B cell (primary cell): ENCODE measurements at regions not wholly inside any gene's neighbourhood (a gene's known extent, or its start where the extent isn't known, plus 50 kb on each side); places are given as distances from the start of the nearest gene placed in this dataset.

Experiments used
- ATAC-seq: fragments of 200-7000 bp; cut with Tn5 transposase; one replicate; pipeline ENCODE4 v1.10.0; 2021; ENCODE audit warnings: low read depth, mild to moderate bottlenecking, moderate number of reproducible peaks, moderate library complexity
- CTCF ChIA-PET: fragments of 350-600 bp; sonication (Branson Sonifier 250); formaldehyde crosslinking; loops from one replicate; lab custom pipeline; 2021; ENCODE audit warnings: antibody characterized with exemption, inconsistent platforms; lab: Charles Lee
- POLR2A ChIA-PET: fragments of 350-600 bp; sonication (Branson Sonifier 250); formaldehyde crosslinking; loops from one replicate; lab custom pipeline; 2021; ENCODE audit warnings: antibody characterized with exemption; lab: Charles Lee
- DNase-seq: peaks from one replicate; pipeline ENCODE4 v3.0.0; 2013
- H2AFZ ChIP-seq: 2 replicates; pipeline ENCODE4 v1.6.1; 2012; ENCODE audit warnings: mild to moderate bottlenecking, low read depth, low read length; ENCODE audit not compliant: insufficient read depth, poor library complexity, severe bottlenecking
- H3K27ac ChIP-seq, 2 donors: 1 replicate in 1 of 2; 2 replicates in 1 of 2; pipeline ENCODE4 v1.5.1; 2012 to 2013; ENCODE audit warnings: low read length in 2 of 2, mild to moderate bottlenecking in 2 of 2, moderate library complexity in 1 of 2
- H3K27me3 ChIP-seq, 4 experiments: fragments of 200-600 bp in 1 of 4; sonication (generic) in 1 of 4; replicated peaks in 1 of 4; 1 replicate in 2 of 4; 2 replicates in 2 of 4; pipeline versions ENCODE4 v1.6.1 to v1.7.0; 2013 to 2016; ENCODE audit warnings: low read length in 3 of 4, mild to moderate bottlenecking in 2 of 4, mixed read lengths in 1 of 4, moderate library complexity in 1 of 4; ENCODE audit not compliant: insufficient read depth in 4 of 4, control insufficient read depth in 3 of 4; ENCODE audit errors: control extremely low read depth in 1 of 4
- H3K36me3 ChIP-seq, 2 experiments: replicated peaks in 1 of 2; 1 replicate in 1 of 2; 2 replicates in 1 of 2; pipeline versions ENCODE4 v1.6.1 to v1.7.1; 2013; ENCODE audit warnings: low read length in 1 of 2; ENCODE audit not compliant: insufficient read depth in 2 of 2, control insufficient read depth in 1 of 2; ENCODE audit errors: control extremely low read depth in 1 of 2, extremely low read depth in 1 of 2
- H3K4me1 ChIP-seq, 2 donors: fragments of 200-600 bp in 1 of 2; sonication (generic) in 1 of 2; 1 replicate in 1 of 2; 2 replicates in 1 of 2; pipeline versions ENCODE4 v1.5.1 to v1.6.1; 2013 to 2017; ENCODE audit warnings: low read length in 2 of 2; ENCODE audit not compliant: control insufficient read depth in 2 of 2, insufficient read depth in 2 of 2
- H3K4me2 ChIP-seq: replicated peaks from 2 replicates; pipeline ENCODE3; 2012; ENCODE audit warnings: mild to moderate bottlenecking, low read depth, low read length; ENCODE audit not compliant: poor library complexity, severe bottlenecking
- H3K4me3 ChIP-seq, 5 experiments: fragments of 200-600 bp in 1 of 5; sonication (generic) in 1 of 5; 1 replicate in 3 of 5; 2 replicates in 2 of 5; pipeline versions ENCODE4 v1.5.1 to v1.7.0; 2011 to 2016; ENCODE audit warnings: low read length in 4 of 5, mild to moderate bottlenecking in 4 of 5, low read depth in 2 of 5, control low read depth in 1 of 5, moderate library complexity in 1 of 5; ENCODE audit not compliant: insufficient read depth in 1 of 5; ENCODE audit errors: control extremely low read depth in 1 of 5, extremely low read depth in 1 of 5
- H3K79me2 ChIP-seq: fragments of 200-600 bp; sonication (generic); one replicate; pipeline ENCODE4 v1.6.0; 2016; ENCODE audit warnings: low read length; ENCODE audit not compliant: control insufficient read depth, insufficient read depth
- H3K9ac ChIP-seq: fragments of 200-600 bp; sonication (generic); 2 replicates; pipeline ENCODE4 v1.6.1; 2017; ENCODE audit warnings: mild to moderate bottlenecking, low read length, moderate library complexity
- H3K9me3 ChIP-seq, 3 donors: one replicate each; pipeline versions ENCODE4 v1.6.1 to v1.7.1; 2013; ENCODE audit warnings: low read length in 2 of 3; ENCODE audit not compliant: control insufficient read depth in 2 of 3, insufficient read depth in 1 of 3; ENCODE audit errors: control extremely low read depth in 1 of 3
- H4K20me1 ChIP-seq: 2 replicates; pipeline ENCODE4 v1.6.0; 2012; ENCODE audit warnings: mild to moderate bottlenecking, low read length; ENCODE audit not compliant: insufficient read depth, control insufficient read depth, poor library complexity, severe bottlenecking
- H3K27ac Mint-ChIP-seq: one replicate; pipeline ENCODE4 v1.8.0; 2021; ENCODE audit warnings: mixed read lengths
- H3K27me3 Mint-ChIP-seq: one replicate; pipeline ENCODE4 v1.8.0; 2021; ENCODE audit warnings: mixed read lengths
- H3K4me1 Mint-ChIP-seq: one replicate; pipeline ENCODE4 v1.8.0; 2021; ENCODE audit warnings: mixed read lengths
- H3K4me3 Mint-ChIP-seq: one replicate; pipeline ENCODE4 v1.8.0; 2021; ENCODE audit warnings: mixed read lengths
- H3K9me3 Mint-ChIP-seq: one replicate; pipeline ENCODE4 v1.8.0; 2022; ENCODE audit warnings: mixed read lengths; ENCODE audit not compliant: insufficient read depth
- CTCF ChIP-seq: fragments of 200-600 bp; IDR thresholded peaks from one replicate; pipeline ENCODE4 v1.8.0; 2022; ENCODE audit warnings: antibody characterized with exemption, mild to moderate bottlenecking
- EZH2 ChIP-seq: IDR thresholded peaks from 2 replicates; pipeline ENCODE4 v1.6.1; 2012; ENCODE audit warnings: borderline replicate concordance, low read depth, mild to moderate bottlenecking, moderate library complexity, low read length; ENCODE audit not compliant: insufficient read depth, poor library complexity, severe bottlenecking
- WGBS: methylation state at CpG from one replicate; pipeline ENCODE4 v1.1.5; 2013; ENCODE audit warnings: missing lambda C conversion rate; ENCODE audit not compliant: insufficient coverage; 5-methylcytosine and 5-hydroxymethylcytosine counted together
- intact Hi-C: fragments of 100-400 bp; cut with micrococcal nuclease; formaldehyde crosslinking; loops from one replicate; pipeline ENCODE4 v1.10.0; 2022

- DNase-seq (no peak), ATAC-seq (no peak)
- Histone ChIP-seq H3K27ac (no peak overlapping the region), H3K4me1 (no peaks in the 10 kb centered on the region), H3K4me3 (no peak overlapping the region), H2AFZ (no peak overlapping the region), H3K9me3 (no peaks in the 10 kb centered on the region), H3K36me3 (no peaks in the 10 kb centered on the region), H3K4me2 (no peak overlapping the region), H3K79me2 (no peaks in the 10 kb centered on the region), H3K27me3 (no peaks in the 10 kb centered on the region), H4K20me1 (no peaks in the 10 kb centered on the region), H3K9ac (no peak overlapping the region)
- intact Hi-C loops = loop anchor here (2.0 kb wide), 1 partner anchor 53 kb away; no protein-coding TSS in a partner anchor
- Mint-ChIP-seq H3K27me3 (no peaks in the 10 kb centered on the region), H3K27ac (no peak overlapping the region), H3K9me3 (no peaks in the 10 kb centered on the region), H3K4me3 (no peak overlapping the region), H3K4me1 (no peaks in the 10 kb centered on the region)
- TF ChIP-seq CTCF (no peak), EZH2 (no peak)
- WGBS = no CpG with 5 or more reads among the region's 1 CpG
- ChIA-PET POLR2A (no interaction called here), CTCF (no interaction called here)
These were observed 303.0 kb downstream of the PLOD2 start for GRCh38 chr3:145857956-145858355.

GRCh38 chr3:145864336-145864735 lies 296.6 kb downstream of the PLOD2 start:
- H4K20me1 ChIP-seq = no peaks in the 10 kb centered on the region
- H3K4me3 ChIP-seq = no peak overlapping the region
- H3K9me3 ChIP-seq = no peaks in the 10 kb centered on the region
- H3K4me1 ChIP-seq = no peaks in the 10 kb centered on the region
- intact Hi-C loops = no loop called here
- H3K4me2 ChIP-seq = no peak overlapping the region
- H3K27ac Mint-ChIP-seq = no peak overlapping the region
- no peak overlapping the region for H3K27ac ChIP-seq
- no peaks in the 10 kb centered on the region for H3K27me3 Mint-ChIP-seq
- H2AFZ ChIP-seq = no peak overlapping the region
- ChIA-PET POLR2A (no interaction called here), CTCF (no interaction called here)
- no peaks in the 10 kb centered on the region for H3K79me2 ChIP-seq
- H3K27me3 ChIP-seq = no peaks in the 10 kb centered on the region
- DNase-seq (no peak), ATAC-seq (no peak)
- no peaks in the 10 kb centered on the region for H3K9me3 Mint-ChIP-seq
- WGBS = 0% methylated on average over 1 of the region's 2 CpGs
- H3K4me3 Mint-ChIP-seq = no peak overlapping the region
- H3K36me3 ChIP-seq = no peaks in the 10 kb centered on the region
- H3K4me1 Mint-ChIP-seq = no peaks in the 10 kb centered on the region
- no peak overlapping the region for H3K9ac ChIP-seq
- TF ChIP-seq EZH2 (no peak), CTCF (no peak)
